HUES64 (cell line): ENCODE measurements at regions not wholly inside any gene's neighbourhood (a gene's known extent, or its start where the extent isn't known, plus 50 kb on each side); places are given as distances from the start of the nearest gene placed in this dataset.
"Not testable (repeated sequence)": the region's sequence is repeated elsewhere in the genome, so short reads cannot be mapped to it uniquely, and the experiment has no call there.

Experiments used
- H3K27ac ChIP-seq: 2 replicates; pipeline ENCODE4 v1.7.0; 2013; ENCODE audit warnings: low read depth, low read length, inconsistent platforms
- H3K27me3 ChIP-seq: 2 replicates; pipeline ENCODE4 v1.6.1; 2013; ENCODE audit warnings: mild to moderate bottlenecking, low read length; ENCODE audit not compliant: insufficient read depth
- H3K36me3 ChIP-seq: 2 replicates; pipeline ENCODE4 v1.6.1; 2013; ENCODE audit warnings: mild to moderate bottlenecking, low read length; ENCODE audit not compliant: insufficient read depth
- H3K4me1 ChIP-seq: 2 replicates; pipeline ENCODE4 v1.6.1; 2013; ENCODE audit warnings: mild to moderate bottlenecking, low read length, moderate library complexity; ENCODE audit not compliant: insufficient read depth
- H3K4me3 ChIP-seq: 2 replicates; pipeline ENCODE4 v1.5.1; 2013; ENCODE audit warnings: mild to moderate bottlenecking, low read length, moderate library complexity
- H3K9ac ChIP-seq: 2 replicates; pipeline ENCODE4 v1.6.1; 2013; ENCODE audit warnings: mild to moderate bottlenecking, low read depth, low read length
- H3K9me3 ChIP-seq: 2 replicates; pipeline ENCODE4 v1.6.1; 2013; ENCODE audit warnings: low read depth, low read length; ENCODE audit not compliant: insufficient read depth
- WGBS: fragments of 150-250, 120-280 bp; methylation state at CpG from one replicate; pipeline ENCODE4 v1.1.7; 2013; ENCODE audit warnings: missing lambda C conversion rate; 5-methylcytosine and 5-hydroxymethylcytosine counted together

DNA sequence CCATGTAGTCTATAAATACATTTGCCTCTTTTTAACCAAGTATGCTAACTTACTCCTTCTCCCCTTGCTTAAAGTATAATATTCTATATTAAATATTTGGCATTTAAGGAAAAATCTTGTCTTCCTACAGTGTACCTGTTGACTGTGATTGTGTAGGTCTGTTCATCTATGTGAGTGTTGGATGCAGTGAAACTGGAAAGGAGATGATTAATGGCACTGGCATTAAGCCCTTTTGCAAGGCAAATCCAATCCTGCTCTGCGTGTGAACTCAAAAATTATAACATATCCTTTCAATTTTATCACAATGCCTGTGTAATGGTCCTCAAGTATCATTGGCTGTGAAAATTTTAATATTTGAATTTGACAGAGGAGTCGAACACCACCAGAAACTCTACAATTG is 565.0 kb downstream of the KCNT2 start:
- WGBS: 100% methylated on average over 2 of the region's 2 CpGs
- Histone ChIP-seq H3K4me3 (no peak overlapping the region), H3K27me3 (no peaks in the 10 kb centered on the region)

DNA sequence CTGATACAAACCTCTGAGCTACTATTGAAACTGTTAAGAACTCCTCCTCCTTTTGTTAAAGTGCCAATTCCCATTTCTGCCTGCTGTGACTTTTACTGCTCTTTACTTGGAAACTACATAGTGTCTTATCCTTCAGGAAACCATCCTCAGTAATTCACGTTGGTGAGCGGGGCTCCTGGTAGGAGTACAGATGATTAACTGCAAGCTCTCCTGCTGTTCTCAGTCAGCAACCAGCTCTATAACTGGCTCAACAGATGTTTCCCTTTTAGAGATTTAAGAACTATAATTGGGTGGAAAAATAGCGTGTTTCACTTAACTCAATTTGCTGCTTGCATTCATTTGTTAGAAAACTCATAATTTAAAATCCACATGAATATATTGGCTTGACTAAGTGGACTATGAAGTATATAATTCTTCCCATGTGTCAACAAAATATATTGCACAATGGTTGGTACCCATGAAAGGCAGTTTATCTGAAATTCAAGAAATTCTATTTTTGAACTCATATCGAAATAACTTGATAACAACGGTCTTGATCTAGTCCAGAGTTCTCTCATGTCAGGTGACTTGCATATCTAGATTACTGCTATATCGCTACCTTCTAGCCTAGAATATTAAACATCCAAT is 574.0 kb downstream of the KCNT2 start:
- Histone ChIP-seq H3K4me1 (peaks cover 21% of the 10 kb centered on the region), H3K9me3 (no peaks in the 10 kb centered on the region), H3K4me3 (no peak overlapping the region), H3K27ac (no peak overlapping the region; the same call in 1 of the 2 replicates), H3K27me3 (no peaks in the 10 kb centered on the region), H3K36me3 (no peaks in the 10 kb centered on the region), H3K9ac (no peak overlapping the region)
- 46% methylated on average over 4 of the region's 6 CpGs for WGBS

More for the DNA sequence above, 565.0 kb downstream of the KCNT2 start:
- Histone ChIP-seq H3K9me3 (no peaks in the 10 kb centered on the region; the same call in 1 of the 2 replicates), H3K9ac (no peak overlapping the region), H3K36me3 (no peaks in the 10 kb centered on the region), H3K4me1 (no peaks in the 10 kb centered on the region), H3K27ac (no peak overlapping the region)

DNA sequence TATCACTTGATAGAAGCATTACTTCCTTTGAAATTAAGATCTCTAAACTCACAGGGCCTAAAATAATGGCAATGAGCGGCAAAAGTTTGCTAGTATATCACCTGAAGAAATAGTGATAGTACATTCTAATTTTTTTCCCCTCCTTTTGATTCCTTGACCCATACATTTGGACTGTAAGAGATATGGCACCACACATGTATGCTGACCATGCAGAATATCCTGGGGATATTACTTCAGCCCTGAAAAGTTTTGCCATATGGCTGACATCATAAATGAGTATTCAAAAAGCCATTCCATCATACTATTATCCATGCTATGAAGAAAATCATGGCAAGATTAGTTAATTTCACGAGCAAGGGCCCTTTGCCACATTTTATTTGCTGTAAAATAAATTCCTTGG is 576.9 kb downstream of the KCNT2 start:
- H3K36me3 ChIP-seq, H3K27me3 ChIP-seq, H3K27ac ChIP-seq, H3K9me3 ChIP-seq, H3K4me3 ChIP-seq, H3K9ac ChIP-seq: not testable (repeated sequence)
- H3K4me1 ChIP-seq: peaks cover 21% of the 10 kb centered on the region
- WGBS: 100% methylated on average over 1 of the region's 2 CpGs

DNA sequence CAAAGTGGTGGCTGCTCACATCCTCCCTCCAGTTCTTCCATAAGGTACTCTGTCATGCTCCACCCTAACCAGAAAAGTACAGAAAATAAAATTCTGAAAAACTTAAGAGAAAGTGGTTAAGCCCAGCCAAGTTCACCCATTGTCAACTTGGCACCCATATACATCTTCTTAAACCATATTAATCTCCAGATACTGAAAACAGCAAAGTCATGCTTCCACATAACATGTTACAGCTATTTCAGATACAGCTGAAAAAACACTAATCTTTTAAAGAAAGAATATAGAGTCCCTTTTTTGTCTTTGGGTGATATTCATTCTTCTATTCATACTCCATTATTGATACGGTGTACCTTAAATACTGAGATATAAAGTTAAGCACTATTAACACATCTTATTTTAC is 577.8 kb downstream of the KCNT2 start:
- Histone ChIP-seq H3K9ac (no peak overlapping the region), H3K9me3 (no peaks in the 10 kb centered on the region), H3K4me3 (no peak overlapping the region), H3K4me1 (peaks cover 21% of the 10 kb centered on the region), H3K27me3 (no peaks in the 10 kb centered on the region), H3K27ac (no peak overlapping the region), H3K36me3 (no peaks in the 10 kb centered on the region)
- WGBS: no CpG with 5 or more reads among the region's 1 CpG

DNA sequence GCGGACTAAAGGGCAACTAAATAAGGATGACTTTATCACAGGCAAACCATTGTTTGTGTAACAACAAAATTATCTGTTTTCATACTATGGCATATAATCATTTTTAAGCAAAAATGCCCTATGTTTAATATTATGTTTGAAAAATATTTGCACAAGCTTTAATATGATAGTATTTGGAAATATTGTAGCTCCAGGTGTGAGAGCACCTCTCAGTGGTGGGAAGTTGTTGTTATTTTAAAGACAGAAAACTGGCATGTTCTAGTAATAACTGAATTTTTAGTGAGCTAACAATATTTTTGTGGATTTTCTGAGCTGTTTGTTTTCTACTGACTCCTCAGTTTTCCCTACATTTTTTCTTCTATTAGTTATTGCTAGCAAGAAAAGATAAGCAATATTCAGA is 578.8 kb downstream of the KCNT2 start:
- no peaks in the 10 kb centered on the region for H3K27me3 ChIP-seq
- H3K4me3 ChIP-seq: no peak overlapping the region
- no peak overlapping the region for H3K9ac ChIP-seq
- H3K9me3 ChIP-seq: no peaks in the 10 kb centered on the region
- WGBS: no CpG with 5 or more reads among the region's 1 CpG
- H3K27ac ChIP-seq: no peak overlapping the region
- H3K36me3 ChIP-seq: no peaks in the 10 kb centered on the region
- peaks cover 12% of the 10 kb centered on the region for H3K4me1 ChIP-seq

DNA sequence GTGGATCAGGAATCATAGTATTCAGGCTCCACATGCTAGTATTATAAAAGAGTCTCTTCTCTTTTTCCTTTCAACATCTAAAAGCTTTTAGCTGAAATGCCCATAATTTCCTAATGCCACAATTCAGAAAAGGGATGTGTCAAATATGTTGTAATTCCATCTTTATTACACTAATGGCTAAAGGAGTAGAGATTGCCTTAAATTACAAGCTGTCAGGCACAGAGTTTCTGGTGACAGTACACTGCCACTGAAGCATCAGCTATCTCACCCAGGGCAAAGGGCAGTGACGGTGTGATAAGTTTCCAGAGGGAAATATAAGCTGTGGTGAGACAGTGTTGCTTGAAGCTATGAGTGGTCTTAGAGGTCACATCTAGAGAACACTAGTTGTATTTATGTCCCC is 581.1 kb downstream of the KCNT2 start:
- Histone ChIP-seq H3K36me3 (no peaks in the 10 kb centered on the region), H3K4me3 (no peak overlapping the region), H3K27me3 (no peaks in the 10 kb centered on the region), H3K9me3 (no peaks in the 10 kb centered on the region), H3K27ac (no peak overlapping the region), H3K4me1 (no peaks in the 10 kb centered on the region), H3K9ac (no peak overlapping the region)
- WGBS: no CpG with 5 or more reads among the region's 1 CpG

DNA sequence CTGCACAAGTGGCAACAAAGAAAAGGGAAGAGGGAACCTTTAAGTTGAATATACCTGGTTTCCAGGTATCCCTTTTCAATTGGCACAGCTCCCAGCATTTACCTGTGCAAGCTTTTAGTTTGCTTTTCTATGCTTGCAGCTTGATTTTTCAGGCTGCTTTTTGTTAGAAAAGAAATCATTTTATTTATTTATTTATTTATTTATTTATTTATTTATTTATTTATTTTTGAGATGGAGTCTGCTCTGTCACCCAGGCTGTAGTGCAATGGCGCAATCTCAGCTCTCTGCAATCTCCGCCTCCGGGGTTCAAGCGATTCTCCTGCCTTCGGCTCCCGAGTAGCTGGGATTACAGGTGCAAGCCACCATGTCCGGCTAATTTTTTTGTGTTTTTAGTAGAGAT is 587.1 kb downstream of the KCNT2 start:
- 96% methylated on average over 7 of the region's 7 CpGs for WGBS
- H3K9ac ChIP-seq, H3K27me3 ChIP-seq, H3K4me1 ChIP-seq, H3K4me3 ChIP-seq, H3K27ac ChIP-seq, H3K9me3 ChIP-seq, H3K36me3 ChIP-seq: not testable (repeated sequence)

DNA sequence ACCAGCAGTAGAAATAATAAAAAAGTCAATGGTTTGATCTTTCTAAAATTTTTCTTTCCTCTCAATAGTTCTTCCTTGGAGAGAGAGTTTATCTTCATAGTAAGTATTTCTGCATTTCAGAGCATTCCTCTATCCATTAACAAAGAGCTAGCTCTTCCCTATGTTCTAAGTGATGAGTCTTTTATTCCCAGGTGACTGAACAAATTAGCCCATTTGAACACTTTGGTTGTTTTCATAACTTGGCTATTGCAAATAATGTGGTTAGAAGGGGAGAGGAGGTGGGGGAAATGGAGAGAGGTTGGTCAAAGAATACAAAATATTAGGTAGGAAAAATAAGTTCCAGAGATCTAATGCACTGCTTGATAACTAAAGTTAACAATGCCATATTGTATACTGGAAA is 598.9 kb downstream of the KCNT2 start:
- H3K9ac ChIP-seq: no peak overlapping the region
- H3K4me1 ChIP-seq: peaks cover 9% of the 10 kb centered on the region; the same call in 1 of the 2 replicates
- no peak overlapping the region for H3K4me3 ChIP-seq
- H3K27me3 ChIP-seq: no peaks in the 10 kb centered on the region
- H3K27ac ChIP-seq: no peak overlapping the region
- H3K36me3 ChIP-seq: no peaks in the 10 kb centered on the region
- H3K9me3 ChIP-seq: no peaks in the 10 kb centered on the region

DNA sequence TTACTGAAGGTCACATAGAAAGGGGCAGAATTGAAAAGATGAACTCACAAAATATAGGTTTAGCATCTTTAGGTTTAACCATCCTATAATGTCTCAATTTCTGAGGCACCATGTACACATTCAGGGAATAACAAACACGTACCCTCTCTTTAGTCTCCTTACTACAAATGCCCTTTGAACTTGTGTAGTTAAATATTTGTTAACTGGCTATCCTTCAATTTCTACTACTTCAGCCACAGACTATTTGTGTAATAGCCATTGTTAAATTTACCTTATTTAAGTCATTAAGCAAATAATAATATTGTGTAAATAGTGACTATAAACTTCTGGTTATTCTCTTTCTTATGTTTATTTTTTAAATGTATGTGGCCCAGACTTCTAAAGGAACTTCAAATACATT is 600.5 kb downstream of the KCNT2 start:
- Histone ChIP-seq H3K27ac (no peak overlapping the region), H3K36me3 (no peaks in the 10 kb centered on the region), H3K4me1 (peaks cover 25% of the 10 kb centered on the region), H3K9ac (no peak overlapping the region), H3K27me3 (no peaks in the 10 kb centered on the region), H3K9me3 (no peaks in the 10 kb centered on the region), H3K4me3 (no peak overlapping the region)
- 100% methylated on average over 1 of the region's 1 CpG for WGBS

DNA sequence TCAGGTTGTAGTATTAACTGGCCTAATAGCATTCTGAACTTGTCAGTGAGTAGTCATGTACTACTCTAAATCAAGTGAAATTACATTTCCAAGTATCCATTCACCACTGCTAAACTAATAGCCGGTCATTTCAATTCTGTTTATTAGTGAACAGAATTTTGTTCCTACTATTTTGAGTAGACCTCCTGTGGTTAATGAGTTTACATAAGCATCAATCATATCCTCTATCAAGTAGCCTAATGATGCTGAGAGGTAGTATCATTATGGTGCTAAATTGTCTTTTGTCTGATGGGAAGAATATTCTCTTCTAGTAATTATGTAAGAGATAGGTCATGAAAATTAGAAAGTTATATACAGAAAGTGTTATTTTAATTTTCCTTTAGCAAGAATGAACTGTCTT is 602.8 kb downstream of the KCNT2 start:
- H3K36me3 ChIP-seq: no peaks in the 10 kb centered on the region
- no CpG with 5 or more reads among the region's 1 CpG for WGBS

DNA sequence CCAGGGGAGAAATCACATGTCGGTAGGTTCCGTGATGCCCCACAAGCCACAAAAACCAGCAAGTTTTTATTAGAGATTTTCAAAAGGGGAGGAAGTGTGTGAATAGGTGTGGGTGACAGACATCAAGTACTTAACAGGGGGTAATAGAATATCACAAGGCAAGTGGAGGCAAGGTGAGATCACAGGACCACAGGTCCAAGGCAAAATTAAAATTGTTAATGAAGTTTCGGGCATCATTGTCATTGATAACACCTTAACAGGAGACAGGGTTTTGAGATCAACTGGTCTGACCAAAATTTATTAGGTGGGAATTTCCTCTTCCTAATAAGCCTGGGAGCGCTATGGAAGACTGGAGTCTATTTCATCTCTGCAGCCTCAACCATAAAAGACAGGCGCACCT is 603.9 kb downstream of the KCNT2 start:
- 14% methylated on average over 3 of the region's 5 CpGs for WGBS
- H3K9me3 ChIP-seq, H3K4me3 ChIP-seq, H3K27me3 ChIP-seq, H3K36me3 ChIP-seq: not testable (repeated sequence)
- H3K27ac ChIP-seq: peak overlapping the region; percentile 75; the same call in 1 of the 2 replicates
- peaks cover 25% of the 10 kb centered on the region for H3K4me1 ChIP-seq
- H3K9ac ChIP-seq: 0 out of 2 replicates have a peak overlapping the region, but pooled peaks have one; percentile 35

More for the DNA sequence above, 602.8 kb downstream of the KCNT2 start:
- no peaks in the 10 kb centered on the region for H3K9me3 ChIP-seq
- H3K27ac ChIP-seq: no peak overlapping the region
- peaks cover 25% of the 10 kb centered on the region for H3K4me1 ChIP-seq
- no peaks in the 10 kb centered on the region for H3K27me3 ChIP-seq
- no peak overlapping the region for H3K4me3 ChIP-seq
- no peak overlapping the region for H3K9ac ChIP-seq

DNA sequence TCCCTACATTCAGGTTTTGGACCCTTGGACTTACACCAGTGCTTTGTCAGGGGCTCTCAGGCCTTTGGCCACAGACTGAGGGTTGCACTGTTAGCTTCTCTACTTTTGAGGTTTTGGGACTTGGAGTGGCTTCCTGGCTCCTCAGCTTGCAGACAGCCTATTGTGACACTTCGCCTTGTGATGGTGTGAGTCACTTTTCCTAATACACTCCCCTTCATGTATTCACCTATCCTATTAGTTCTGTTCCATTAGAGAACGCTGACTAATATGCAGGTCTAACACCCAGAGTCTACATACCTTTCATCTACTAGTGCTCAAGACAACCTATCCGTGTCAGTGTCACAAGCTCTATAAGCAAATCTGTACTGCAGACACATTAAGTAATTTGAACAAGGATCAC is 605.3 kb downstream of the KCNT2 start:
- H3K9me3 ChIP-seq: no peaks in the 10 kb centered on the region
- H3K27ac ChIP-seq: 0 out of 2 replicates have a peak overlapping the region, but pooled peaks have one; percentile 75
- H3K27me3 ChIP-seq: no peaks in the 10 kb centered on the region
- no peaks in the 10 kb centered on the region for H3K36me3 ChIP-seq
- no peak overlapping the region for H3K4me3 ChIP-seq
- H3K9ac ChIP-seq: no peak overlapping the region
- WGBS: 79% methylated on average over 3 of the region's 3 CpGs
- peaks cover 25% of the 10 kb centered on the region for H3K4me1 ChIP-seq
